WTC11 (cell line): ENCODE measurements at regions not wholly inside any gene's neighbourhood (a gene's known extent, or its start where the extent isn't known, plus 50 kb on each side); places are given as distances from the start of the nearest gene placed in this dataset.

Experiments
- ATAC-seq: fragments of 200-7000 bp; cut with Tn5 transposase; 2 replicates; pipeline ENCODE4 v1.10.0; 2021; ENCODE audit warnings: mild to moderate bottlenecking, moderate library complexity
- CTCF ChIA-PET: fragments of 300-600 bp; sonication (Branson Sonifier 250); formaldehyde crosslinking; loops from one replicate; lab custom pipeline; 2021; ENCODE audit warnings: antibody characterized with exemption; lab: Charles Lee
- POLR2A ChIA-PET: fragments of 350-600 bp; sonication (Branson Sonifier 250); formaldehyde crosslinking; loops from one replicate; lab custom pipeline; 2021; ENCODE audit warnings: antibody characterized with exemption; lab: Charles Lee
- DNase-seq: peaks from one replicate; pipeline ENCODE4 v3.0.0; 2021; ENCODE audit warnings: low spot score
- H3K27ac Mint-ChIP-seq: 2 replicates; pipeline ENCODE4 v1.8.0; 2021; ENCODE audit warnings: mixed read lengths
- H3K27me3 Mint-ChIP-seq: 2 replicates; pipeline ENCODE4 v1.8.0; 2021; ENCODE audit warnings: low read depth, mild to moderate bottlenecking, moderate library complexity, mixed read lengths
- H3K36me3 Mint-ChIP-seq: 2 replicates; pipeline ENCODE4 v1.8.0; 2021; ENCODE audit warnings: mixed read lengths
- H3K4me1 Mint-ChIP-seq: 2 replicates; pipeline ENCODE4 v1.8.0; 2022; ENCODE audit warnings: mixed read lengths
- H3K4me3 Mint-ChIP-seq: 2 replicates; pipeline ENCODE4 v1.8.0; 2021; ENCODE audit warnings: mild to moderate bottlenecking, moderate library complexity, mixed read lengths
- H3K9me3 Mint-ChIP-seq: 2 replicates; pipeline ENCODE4 v1.8.0; 2021; ENCODE audit warnings: mixed read lengths
- CREB1 ChIP-seq: sonication (generic); formaldehyde crosslinking; IDR thresholded peaks from 2 replicates; pipeline ENCODE4 v1.8.0; 2023; ENCODE audit warnings: mild to moderate bottlenecking, missing genetic modification reagents
- ELF4 ChIP-seq: sonication (generic); formaldehyde crosslinking; IDR thresholded peaks from 2 replicates; pipeline ENCODE4 v1.8.1; 2022; ENCODE audit warnings: low read depth, mild to moderate bottlenecking, moderate library complexity, missing genetic modification reagents
- ESRRA ChIP-seq: sonication (generic); formaldehyde crosslinking; IDR thresholded peaks from 2 replicates; pipeline ENCODE4 v1.8.1; 2022; ENCODE audit warnings: mild to moderate bottlenecking, missing genetic modification reagents, borderline replicate concordance
- FOXJ3 ChIP-seq: sonication (generic); formaldehyde crosslinking; IDR thresholded peaks from 2 replicates; pipeline ENCODE4 v1.9.0; 2021; ENCODE audit warnings: missing genetic modification reagents, mild to moderate bottlenecking, borderline replicate concordance
- FOXK1 ChIP-seq: sonication (generic); formaldehyde crosslinking; IDR thresholded peaks from 2 replicates; pipeline ENCODE4 v1.8.0; 2022; ENCODE audit warnings: mild to moderate bottlenecking, moderate library complexity, missing genetic modification reagents
- GABPB1 ChIP-seq: sonication (generic); formaldehyde crosslinking; IDR thresholded peaks from 2 replicates; pipeline ENCODE4 v1.8.1; 2023; ENCODE audit warnings: mild to moderate bottlenecking, missing genetic modification reagents
- MXD4 ChIP-seq: fragments of 250-450 bp; sonication (Bioruptor Pico); IDR thresholded peaks from 2 replicates; pipeline ENCODE4 v1.8.0; 2021; ENCODE audit warnings: mild to moderate bottlenecking, moderate library complexity, borderline replicate concordance
- NFYB ChIP-seq: sonication (generic); formaldehyde crosslinking; conservative IDR thresholded peaks from 2 replicates; pipeline ENCODE4 v1.8.0; 2022; ENCODE audit warnings: low read depth, missing genetic modification reagents
- NR1H2 ChIP-seq: sonication (generic); formaldehyde crosslinking; IDR thresholded peaks from 2 replicates; pipeline ENCODE4 v1.9.0; 2021; ENCODE audit warnings: mild to moderate bottlenecking, moderate library complexity, missing genetic modification reagents
- NR2C2 ChIP-seq: sonication (generic); formaldehyde crosslinking; IDR thresholded peaks from 2 replicates; pipeline ENCODE4 v1.8.0; 2022; ENCODE audit warnings: mild to moderate bottlenecking, missing genetic modification reagents
- RELA ChIP-seq: sonication (generic); formaldehyde crosslinking; IDR thresholded peaks from 2 replicates; pipeline ENCODE4 v1.8.1; 2022; ENCODE audit warnings: missing genetic modification reagents, mild to moderate bottlenecking, borderline replicate concordance
- TCF7 ChIP-seq: sonication (generic); formaldehyde crosslinking; IDR thresholded peaks from 2 replicates; pipeline ENCODE4 v1.8.0; 2022; ENCODE audit warnings: mild to moderate bottlenecking, low read depth, missing genetic modification reagents, moderate library complexity
- TP53 ChIP-seq: sonication (generic); formaldehyde crosslinking; IDR thresholded peaks from 2 replicates; pipeline ENCODE4 v1.8.1; 2023; ENCODE audit warnings: mild to moderate bottlenecking, missing genetic modification reagents
- ZBTB21 ChIP-seq: sonication (generic); formaldehyde crosslinking; IDR thresholded peaks from 2 replicates; pipeline ENCODE4 v1.8.1; 2023; ENCODE audit warnings: mild to moderate bottlenecking, missing genetic modification reagents, borderline replicate concordance
- ZNF138 ChIP-seq: sonication (generic); formaldehyde crosslinking; conservative IDR thresholded peaks from 2 replicates; pipeline ENCODE4 v1.8.1; 2022; ENCODE audit warnings: mild to moderate bottlenecking, moderate library complexity, missing genetic modification reagents
- TF ChIP-seq, protein P1 (sequence below): sonication (generic); formaldehyde crosslinking; IDR thresholded peaks from 2 replicates; pipeline ENCODE4 v1.8.0; 2022; ENCODE audit warnings: missing genetic modification reagents
- TF ChIP-seq, protein P2 (sequence below): fragments of 250-450 bp; sonication (Bioruptor Pico); IDR thresholded peaks from 2 replicates; pipeline ENCODE4 v1.9.0; 2021; ENCODE audit warnings: mild to moderate bottlenecking
- TF ChIP-seq, protein P3 (sequence below): sonication (generic); formaldehyde crosslinking; conservative IDR thresholded peaks from 2 replicates; pipeline ENCODE4 v1.8.1; 2022; ENCODE audit warnings: mild to moderate bottlenecking, missing genetic modification reagents
- TF ChIP-seq, protein P4 (sequence below): sonication (generic); formaldehyde crosslinking; IDR thresholded peaks from 2 replicates; pipeline ENCODE4 v1.8.1; 2023; ENCODE audit warnings: mild to moderate bottlenecking, missing genetic modification reagents
- TF ChIP-seq, protein P5 (sequence below): sonication (generic); formaldehyde crosslinking; IDR thresholded peaks from 2 replicates; pipeline ENCODE4 v1.8.0; 2023; ENCODE audit warnings: missing genetic modification reagents
- TF ChIP-seq, protein P6 (sequence below): sonication (generic); formaldehyde crosslinking; IDR thresholded peaks from 2 replicates; pipeline ENCODE4 v1.8.1; 2022; ENCODE audit warnings: missing genetic modification reagents, borderline replicate concordance
- TF ChIP-seq, protein P7 (sequence below): fragments of 250-450 bp; sonication (Bioruptor Pico); IDR thresholded peaks from 2 replicates; pipeline ENCODE4 v1.9.0; 2021; ENCODE audit warnings: moderate library complexity, mild to moderate bottlenecking, inconsistent platforms, borderline replicate concordance

DNA sequence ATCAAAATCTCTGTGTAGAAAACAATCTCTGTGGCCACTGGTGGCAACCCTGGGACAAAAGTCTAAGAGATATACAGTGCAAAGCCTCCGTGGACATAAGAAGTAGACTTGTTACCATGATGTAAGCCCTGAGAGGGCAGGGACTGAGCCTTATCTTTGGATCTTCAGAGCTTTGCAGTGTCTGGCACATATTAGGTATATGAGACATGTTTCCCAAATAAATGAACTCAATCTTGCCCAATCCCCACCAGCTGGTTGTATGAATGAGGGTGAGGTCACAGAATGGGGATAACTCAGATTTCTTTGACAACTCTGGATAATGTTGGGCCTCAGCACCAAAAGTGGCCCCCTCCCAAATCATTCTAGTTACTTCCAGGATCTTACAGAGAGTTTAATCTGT is 511.4 kb upstream of the DIPK2B start (continued):
- TF ChIP-seq, protein P1, sequence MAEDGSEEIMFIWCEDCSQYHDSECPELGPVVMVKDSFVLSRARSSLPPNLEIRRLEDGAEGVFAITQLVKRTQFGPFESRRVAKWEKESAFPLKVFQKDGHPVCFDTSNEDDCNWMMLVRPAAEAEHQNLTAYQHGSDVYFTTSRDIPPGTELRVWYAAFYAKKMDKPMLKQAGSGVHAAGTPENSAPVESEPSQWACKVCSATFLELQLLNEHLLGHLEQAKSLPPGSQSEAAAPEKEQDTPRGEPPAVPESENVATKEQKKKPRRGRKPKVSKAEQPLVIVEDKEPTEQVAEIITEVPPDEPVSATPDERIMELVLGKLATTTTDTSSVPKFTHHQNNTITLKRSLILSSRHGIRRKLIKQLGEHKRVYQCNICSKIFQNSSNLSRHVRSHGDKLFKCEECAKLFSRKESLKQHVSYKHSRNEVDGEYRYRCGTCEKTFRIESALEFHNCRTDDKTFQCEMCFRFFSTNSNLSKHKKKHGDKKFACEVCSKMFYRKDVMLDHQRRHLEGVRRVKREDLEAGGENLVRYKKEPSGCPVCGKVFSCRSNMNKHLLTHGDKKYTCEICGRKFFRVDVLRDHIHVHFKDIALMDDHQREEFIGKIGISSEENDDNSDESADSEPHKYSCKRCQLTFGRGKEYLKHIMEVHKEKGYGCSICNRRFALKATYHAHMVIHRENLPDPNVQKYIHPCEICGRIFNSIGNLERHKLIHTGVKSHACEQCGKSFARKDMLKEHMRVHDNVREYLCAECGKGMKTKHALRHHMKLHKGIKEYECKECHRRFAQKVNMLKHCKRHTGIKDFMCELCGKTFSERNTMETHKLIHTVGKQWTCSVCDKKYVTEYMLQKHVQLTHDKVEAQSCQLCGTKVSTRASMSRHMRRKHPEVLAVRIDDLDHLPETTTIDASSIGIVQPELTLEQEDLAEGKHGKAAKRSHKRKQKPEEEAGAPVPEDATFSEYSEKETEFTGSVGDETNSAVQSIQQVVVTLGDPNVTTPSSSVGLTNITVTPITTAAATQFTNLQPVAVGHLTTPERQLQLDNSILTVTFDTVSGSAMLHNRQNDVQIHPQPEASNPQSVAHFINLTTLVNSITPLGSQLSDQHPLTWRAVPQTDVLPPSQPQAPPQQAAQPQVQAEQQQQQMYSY (CRISPR knock-in tag) = no peak
- TF ChIP-seq NFYB (CRISPR knock-in tag) = no peak
- TF ChIP-seq CREB1 (CRISPR knock-in tag) = no peak
- TF ChIP-seq, protein P2, sequence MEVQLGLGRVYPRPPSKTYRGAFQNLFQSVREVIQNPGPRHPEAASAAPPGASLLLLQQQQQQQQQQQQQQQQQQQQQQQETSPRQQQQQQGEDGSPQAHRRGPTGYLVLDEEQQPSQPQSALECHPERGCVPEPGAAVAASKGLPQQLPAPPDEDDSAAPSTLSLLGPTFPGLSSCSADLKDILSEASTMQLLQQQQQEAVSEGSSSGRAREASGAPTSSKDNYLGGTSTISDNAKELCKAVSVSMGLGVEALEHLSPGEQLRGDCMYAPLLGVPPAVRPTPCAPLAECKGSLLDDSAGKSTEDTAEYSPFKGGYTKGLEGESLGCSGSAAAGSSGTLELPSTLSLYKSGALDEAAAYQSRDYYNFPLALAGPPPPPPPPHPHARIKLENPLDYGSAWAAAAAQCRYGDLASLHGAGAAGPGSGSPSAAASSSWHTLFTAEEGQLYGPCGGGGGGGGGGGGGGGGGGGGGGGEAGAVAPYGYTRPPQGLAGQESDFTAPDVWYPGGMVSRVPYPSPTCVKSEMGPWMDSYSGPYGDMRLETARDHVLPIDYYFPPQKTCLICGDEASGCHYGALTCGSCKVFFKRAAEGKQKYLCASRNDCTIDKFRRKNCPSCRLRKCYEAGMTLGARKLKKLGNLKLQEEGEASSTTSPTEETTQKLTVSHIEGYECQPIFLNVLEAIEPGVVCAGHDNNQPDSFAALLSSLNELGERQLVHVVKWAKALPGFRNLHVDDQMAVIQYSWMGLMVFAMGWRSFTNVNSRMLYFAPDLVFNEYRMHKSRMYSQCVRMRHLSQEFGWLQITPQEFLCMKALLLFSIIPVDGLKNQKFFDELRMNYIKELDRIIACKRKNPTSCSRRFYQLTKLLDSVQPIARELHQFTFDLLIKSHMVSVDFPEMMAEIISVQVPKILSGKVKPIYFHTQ (CRISPR knock-in tag) = no peak
- TF ChIP-seq TP53 = no peak
- no peak for TF ChIP-seq FOXK1 (CRISPR knock-in tag)
- no peak for TF ChIP-seq RELA (CRISPR knock-in tag)
- TF ChIP-seq FOXJ3 (CRISPR knock-in tag) = no peak
- no peak for TF ChIP-seq GABPB1 (CRISPR knock-in tag)
- no peak for TF ChIP-seq MXD4 (CRISPR knock-in tag)
- TF ChIP-seq, protein P3, sequence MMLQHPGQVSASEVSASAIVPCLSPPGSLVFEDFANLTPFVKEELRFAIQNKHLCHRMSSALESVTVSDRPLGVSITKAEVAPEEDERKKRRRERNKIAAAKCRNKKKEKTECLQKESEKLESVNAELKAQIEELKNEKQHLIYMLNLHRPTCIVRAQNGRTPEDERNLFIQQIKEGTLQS (CRISPR knock-in tag) = no peak

DNA sequence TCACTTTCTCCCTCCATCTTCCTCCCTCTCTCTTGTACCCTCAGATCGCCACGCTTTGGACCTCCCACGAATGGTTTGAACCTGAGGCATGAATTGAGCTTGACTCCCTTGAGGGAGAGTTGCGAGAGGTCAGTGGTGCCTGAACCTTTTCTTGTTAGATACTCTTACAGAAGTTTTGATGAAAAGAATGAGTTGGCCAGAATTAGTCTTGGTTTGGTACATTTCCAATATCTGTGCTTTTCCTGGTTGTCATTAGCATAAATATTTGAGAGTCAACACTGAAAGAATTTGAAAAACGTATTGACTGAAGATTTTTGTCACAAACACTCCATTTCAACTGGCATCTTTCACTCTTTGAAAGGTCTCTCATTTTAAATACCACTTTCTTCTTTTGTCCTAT is 510.6 kb upstream of the DIPK2B start:
- H3K36me3 Mint-ChIP-seq = no peaks in the 10 kb centered on the region
- no peaks in the 10 kb centered on the region; the same call in 1 of the 2 replicates for H3K4me1 Mint-ChIP-seq
- H3K27me3 Mint-ChIP-seq = no peaks in the 10 kb centered on the region
- no peaks in the 10 kb centered on the region for H3K9me3 Mint-ChIP-seq
- DNase-seq (no peak), ATAC-seq (no peak)
- no peak overlapping the region for H3K4me3 Mint-ChIP-seq
- ChIA-PET POLR2A (no interaction called here), CTCF (no interaction called here)
- no peak overlapping the region for H3K27ac Mint-ChIP-seq
- TF ChIP-seq, protein P4, sequence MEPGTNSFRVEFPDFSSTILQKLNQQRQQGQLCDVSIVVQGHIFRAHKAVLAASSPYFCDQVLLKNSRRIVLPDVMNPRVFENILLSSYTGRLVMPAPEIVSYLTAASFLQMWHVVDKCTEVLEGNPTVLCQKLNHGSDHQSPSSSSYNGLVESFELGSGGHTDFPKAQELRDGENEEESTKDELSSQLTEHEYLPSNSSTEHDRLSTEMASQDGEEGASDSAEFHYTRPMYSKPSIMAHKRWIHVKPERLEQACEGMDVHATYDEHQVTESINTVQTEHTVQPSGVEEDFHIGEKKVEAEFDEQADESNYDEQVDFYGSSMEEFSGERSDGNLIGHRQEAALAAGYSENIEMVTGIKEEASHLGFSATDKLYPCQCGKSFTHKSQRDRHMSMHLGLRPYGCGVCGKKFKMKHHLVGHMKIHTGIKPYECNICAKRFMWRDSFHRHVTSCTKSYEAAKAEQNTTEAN (CRISPR knock-in tag) = no peak
- TF ChIP-seq ELF4 (CRISPR knock-in tag) (no peak), ESRRA (CRISPR knock-in tag) (no peak), ZNF138 (CRISPR knock-in tag) (no peak), NR2C2 (no peak), TCF7 (CRISPR knock-in tag) (no peak), CREB1 (CRISPR knock-in tag) (no peak), NR1H2 (no peak), ZBTB21 (CRISPR knock-in tag) (no peak)
- TF ChIP-seq, protein P1 (CRISPR knock-in tag) = no peak
- TF ChIP-seq, protein P5, sequence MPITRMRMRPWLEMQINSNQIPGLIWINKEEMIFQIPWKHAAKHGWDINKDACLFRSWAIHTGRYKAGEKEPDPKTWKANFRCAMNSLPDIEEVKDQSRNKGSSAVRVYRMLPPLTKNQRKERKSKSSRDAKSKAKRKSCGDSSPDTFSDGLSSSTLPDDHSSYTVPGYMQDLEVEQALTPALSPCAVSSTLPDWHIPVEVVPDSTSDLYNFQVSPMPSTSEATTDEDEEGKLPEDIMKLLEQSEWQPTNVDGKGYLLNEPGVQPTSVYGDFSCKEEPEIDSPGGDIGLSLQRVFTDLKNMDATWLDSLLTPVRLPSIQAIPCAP (CRISPR knock-in tag) = no peak
- TF ChIP-seq, protein P6, sequence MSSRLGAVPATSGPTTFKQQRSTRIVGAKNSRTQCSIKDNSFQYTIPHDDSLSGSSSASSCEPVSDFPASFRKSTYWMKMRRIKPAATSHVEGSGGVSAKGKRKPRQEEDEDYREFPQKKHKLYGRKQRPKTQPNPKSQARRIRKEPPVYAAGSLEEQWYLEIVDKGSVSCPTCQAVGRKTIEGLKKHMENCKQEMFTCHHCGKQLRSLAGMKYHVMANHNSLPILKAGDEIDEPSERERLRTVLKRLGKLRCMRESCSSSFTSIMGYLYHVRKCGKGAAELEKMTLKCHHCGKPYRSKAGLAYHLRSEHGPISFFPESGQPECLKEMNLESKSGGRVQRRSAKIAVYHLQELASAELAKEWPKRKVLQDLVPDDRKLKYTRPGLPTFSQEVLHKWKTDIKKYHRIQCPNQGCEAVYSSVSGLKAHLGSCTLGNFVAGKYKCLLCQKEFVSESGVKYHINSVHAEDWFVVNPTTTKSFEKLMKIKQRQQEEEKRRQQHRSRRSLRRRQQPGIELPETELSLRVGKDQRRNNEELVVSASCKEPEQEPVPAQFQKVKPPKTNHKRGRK (CRISPR knock-in tag) = no peak
- TF ChIP-seq, protein P7, sequence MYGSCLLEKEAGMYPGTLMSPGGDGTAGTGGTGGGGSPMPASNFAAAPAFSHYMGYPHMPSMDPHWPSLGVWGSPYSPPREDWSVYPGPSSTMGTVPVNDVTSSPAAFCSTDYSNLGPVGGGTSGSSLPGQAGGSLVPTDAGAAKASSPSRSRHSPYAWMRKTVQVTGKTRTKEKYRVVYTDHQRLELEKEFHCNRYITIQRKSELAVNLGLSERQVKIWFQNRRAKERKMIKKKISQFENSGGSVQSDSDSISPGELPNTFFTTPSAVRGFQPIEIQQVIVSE (CRISPR knock-in tag) = no peak
